Testis (tissue), 2 donors: ENCODE measurements at regions not wholly inside any gene's neighbourhood (a gene's known extent, or its start where the extent isn't known, plus 50 kb on each side); places are given as distances from the start of the nearest gene placed in this dataset.

Experiments
- DNase-seq: peaks from one replicate; pipeline ENCODE4 v3.0.0-alpha.2; 2019
- H3K27ac ChIP-seq, 2 donors: fragments of 200-600 bp; sonication (generic); one replicate each; pipeline ENCODE4 v1.5.1; 2019
- H3K27me3 ChIP-seq: fragments of 200-600 bp; sonication (generic); one replicate; pipeline ENCODE4 v1.5.1; 2019
- H3K36me3 ChIP-seq: fragments of 200-600 bp; sonication (generic); one replicate; pipeline ENCODE4 v1.5.1; 2017; ENCODE audit warnings: low read depth; ENCODE audit errors: missing control alignments
- H3K4me1 ChIP-seq: fragments of 200-600 bp; sonication (generic); one replicate; pipeline ENCODE4 v1.5.1; 2019
- H3K4me3 ChIP-seq, 2 donors: fragments of 200-600 bp; sonication (generic); one replicate each; pipeline ENCODE4 v1.5.1; 2017 to 2019
- H3K9me3 ChIP-seq: fragments of 200-600 bp; sonication (generic); one replicate; pipeline ENCODE4 v1.5.1; 2017
- POLR2A ChIP-seq: fragments of 450-650 bp; IDR thresholded peaks from one replicate; pipeline ENCODE4 v1.6.1; 2017; ENCODE audit warnings: antibody characterized with exemption, mild to moderate bottlenecking, moderate library complexity
- WGBS, 2 donors: methylation state at CpG; one replicate each; pipeline ENCODE4 v1.1.5; 2018; 5-methylcytosine and 5-hydroxymethylcytosine counted together
- intact Hi-C: fragments of 100-400 bp; cut with DNase I; formaldehyde crosslinking; loops from one replicate; pipeline ENCODE4 v1.15.1; 2023; ENCODE audit warnings: low total_unique reads
- TF ChIP-seq, protein P1 (sequence below), 3 experiments: fragments of 450-650 bp in 2 of 3; fragments of 200-600 bp in 1 of 3; sonication (generic) in 1 of 3; IDR thresholded peaks; one replicate each; pipeline ENCODE4 v1.5.1; 2016 to 2019; ENCODE audit warnings: antibody characterized with exemption in 3 of 3, mild to moderate bottlenecking in 2 of 3, moderate library complexity in 1 of 3

DNA sequence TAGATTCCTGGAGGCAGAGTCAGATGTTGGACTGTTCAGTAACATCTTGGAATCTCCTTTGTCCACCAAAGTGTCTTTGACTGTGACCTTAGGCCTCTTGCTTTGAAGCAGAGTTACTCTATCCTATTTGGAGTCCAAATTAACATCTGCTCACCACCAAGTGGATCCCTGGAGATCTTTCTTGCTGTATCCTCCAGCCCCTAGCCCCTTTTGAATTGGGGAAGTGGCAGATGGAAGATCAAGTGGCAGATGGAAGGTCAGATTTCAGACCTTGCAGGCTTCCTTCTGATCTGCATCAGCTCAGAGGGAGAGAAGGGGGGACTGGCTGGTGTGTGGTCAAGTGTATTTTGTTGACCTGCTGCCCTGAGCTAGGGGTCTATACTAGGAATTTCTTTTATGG lies 125.0 kb upstream of the ROPN1 start:
- Histone ChIP-seq H3K27ac (no peak overlapping the region), H3K36me3 (no peaks in the 10 kb centered on the region), H3K9me3 (no peaks in the 10 kb centered on the region), H3K4me1 (peaks cover 5% of the 10 kb centered on the region), H3K4me3 (no peak overlapping the region), H3K27me3 (no peaks in the 10 kb centered on the region)
- no peak for DNase-seq
- intact Hi-C loops = no loop called here
- TF ChIP-seq, protein P1, sequence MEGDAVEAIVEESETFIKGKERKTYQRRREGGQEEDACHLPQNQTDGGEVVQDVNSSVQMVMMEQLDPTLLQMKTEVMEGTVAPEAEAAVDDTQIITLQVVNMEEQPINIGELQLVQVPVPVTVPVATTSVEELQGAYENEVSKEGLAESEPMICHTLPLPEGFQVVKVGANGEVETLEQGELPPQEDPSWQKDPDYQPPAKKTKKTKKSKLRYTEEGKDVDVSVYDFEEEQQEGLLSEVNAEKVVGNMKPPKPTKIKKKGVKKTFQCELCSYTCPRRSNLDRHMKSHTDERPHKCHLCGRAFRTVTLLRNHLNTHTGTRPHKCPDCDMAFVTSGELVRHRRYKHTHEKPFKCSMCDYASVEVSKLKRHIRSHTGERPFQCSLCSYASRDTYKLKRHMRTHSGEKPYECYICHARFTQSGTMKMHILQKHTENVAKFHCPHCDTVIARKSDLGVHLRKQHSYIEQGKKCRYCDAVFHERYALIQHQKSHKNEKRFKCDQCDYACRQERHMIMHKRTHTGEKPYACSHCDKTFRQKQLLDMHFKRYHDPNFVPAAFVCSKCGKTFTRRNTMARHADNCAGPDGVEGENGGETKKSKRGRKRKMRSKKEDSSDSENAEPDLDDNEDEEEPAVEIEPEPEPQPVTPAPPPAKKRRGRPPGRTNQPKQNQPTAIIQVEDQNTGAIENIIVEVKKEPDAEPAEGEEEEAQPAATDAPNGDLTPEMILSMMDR (IDR thresholded peaks at IDR 0.05) = no peak
- TF ChIP-seq POLR2A = no peak

DNA sequence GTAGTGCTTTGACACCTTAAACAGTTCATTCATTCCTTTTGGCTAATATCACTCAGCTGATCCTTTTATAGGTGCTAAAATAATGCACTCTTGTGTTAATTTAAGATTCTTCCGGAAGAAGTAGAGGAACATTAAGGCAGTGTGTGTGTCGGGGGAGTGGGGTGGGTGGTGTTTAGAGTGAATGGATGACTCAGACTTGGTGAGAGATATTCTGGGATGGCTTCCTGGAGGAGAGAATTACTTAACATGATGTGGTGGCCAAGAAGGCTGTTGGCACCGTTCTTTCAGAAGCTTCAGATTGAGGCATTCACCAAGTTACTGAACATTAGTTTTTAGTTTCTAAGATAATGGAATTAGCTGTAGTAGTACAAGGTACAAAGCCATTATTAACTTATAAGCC lies 125.6 kb upstream of the ROPN1 start:
- Histone ChIP-seq H3K9me3 (no peaks in the 10 kb centered on the region), H3K27me3 (no peaks in the 10 kb centered on the region), H3K4me3 (no peak overlapping the region), H3K36me3 (no peaks in the 10 kb centered on the region), H3K27ac (no peak overlapping the region), H3K4me1 (peaks cover 5% of the 10 kb centered on the region)
- intact Hi-C loops = no loop called here
- 87 to 93% methylated on average over 3 of the region's 3 CpGs for WGBS, 2 donors
- TF ChIP-seq, protein P1 (IDR thresholded peaks at IDR 0.05) = no peak
- TF ChIP-seq POLR2A = no peak
- no peak for DNase-seq

DNA sequence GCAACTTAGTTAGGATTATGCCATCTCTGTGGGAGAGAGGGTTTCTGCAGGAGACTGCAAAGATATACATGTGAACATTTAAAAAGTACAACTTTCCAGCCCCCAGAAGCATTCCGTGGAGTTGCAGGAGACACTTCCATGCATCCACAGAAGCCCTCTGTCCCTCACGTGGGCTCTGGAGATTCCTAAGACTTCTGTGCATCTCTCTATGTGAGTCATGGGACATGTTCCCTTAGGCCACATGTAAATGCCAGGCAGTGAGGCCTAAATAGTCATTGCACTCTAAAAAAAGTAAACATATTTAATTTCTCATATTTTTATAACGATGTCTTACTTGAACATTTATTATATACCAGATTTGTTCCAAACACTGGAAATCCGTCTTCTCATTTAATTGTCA lies 126.5 kb upstream of the ROPN1 start:
- Histone ChIP-seq H3K36me3 (no peaks in the 10 kb centered on the region), H3K27ac (no peak overlapping the region), H3K9me3 (no peaks in the 10 kb centered on the region), H3K27me3 (no peaks in the 10 kb centered on the region), H3K4me1 (peaks cover 5% of the 10 kb centered on the region), H3K4me3 (no peak overlapping the region)
- WGBS, 2 donors = 86 to 90% methylated on average over 4 of the region's 4 CpGs
- intact Hi-C loops = no loop called here
- DNase-seq = no peak
- TF ChIP-seq POLR2A = no peak
- TF ChIP-seq, protein P1 (IDR thresholded peaks at IDR 0.05) = no peak

DNA sequence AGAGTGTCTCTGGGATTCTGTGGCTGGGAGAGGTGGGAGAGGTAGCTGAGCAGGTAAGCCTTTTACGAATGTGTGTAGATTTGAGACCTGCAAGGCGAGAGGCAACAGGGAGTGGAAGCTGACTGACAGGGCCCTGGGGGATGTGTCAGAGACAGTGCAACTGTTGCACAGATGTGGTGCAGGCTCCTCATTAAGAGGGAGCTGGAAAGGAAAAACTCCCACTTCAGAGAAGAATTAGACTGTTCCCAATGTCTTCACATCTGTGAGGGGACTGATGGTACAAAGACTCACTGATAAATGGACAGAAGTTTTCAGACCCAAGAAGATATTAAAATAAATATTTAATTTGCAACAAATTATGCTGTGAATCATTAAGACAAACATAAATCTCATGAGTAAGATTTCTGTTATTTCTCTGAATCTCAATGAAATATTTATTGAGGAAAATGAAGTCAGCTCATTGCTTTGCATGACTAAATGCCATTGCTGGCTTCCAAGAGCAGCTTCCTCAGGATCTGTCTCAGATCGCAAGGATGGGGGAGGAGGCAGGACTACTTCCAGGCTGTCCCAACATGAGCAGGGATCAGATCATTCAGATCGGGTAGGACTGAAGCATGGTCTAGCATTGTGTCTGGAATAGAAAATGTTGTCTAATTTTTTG lies 127.3 kb upstream of the ROPN1 start:
- no peak overlapping the region for H3K4me3 ChIP-seq
- DNase-seq = no peak

More for the DNA sequence above, 127.3 kb upstream of the ROPN1 start:
- no peaks in the 10 kb centered on the region for H3K9me3 ChIP-seq
- H3K36me3 ChIP-seq = no peaks in the 10 kb centered on the region
- WGBS, 2 donors = 61 to 72% methylated on average over 4 of the region's 4 CpGs
- intact Hi-C loops = no loop called here
- H3K4me1 ChIP-seq = peaks cover 5% of the 10 kb centered on the region
- no peaks in the 10 kb centered on the region for H3K27me3 ChIP-seq
- no peak overlapping the region for H3K27ac ChIP-seq
- TF ChIP-seq, protein P1 (IDR thresholded peaks at IDR 0.05) = no peak
- no peak for TF ChIP-seq POLR2A
